ENCODE measurements at regions not wholly inside any gene's neighbourhood (a gene's known extent, or its start where the extent isn't known, plus 50 kb on each side); places are given as distances from the start of the nearest gene placed in this dataset.

DNA sequence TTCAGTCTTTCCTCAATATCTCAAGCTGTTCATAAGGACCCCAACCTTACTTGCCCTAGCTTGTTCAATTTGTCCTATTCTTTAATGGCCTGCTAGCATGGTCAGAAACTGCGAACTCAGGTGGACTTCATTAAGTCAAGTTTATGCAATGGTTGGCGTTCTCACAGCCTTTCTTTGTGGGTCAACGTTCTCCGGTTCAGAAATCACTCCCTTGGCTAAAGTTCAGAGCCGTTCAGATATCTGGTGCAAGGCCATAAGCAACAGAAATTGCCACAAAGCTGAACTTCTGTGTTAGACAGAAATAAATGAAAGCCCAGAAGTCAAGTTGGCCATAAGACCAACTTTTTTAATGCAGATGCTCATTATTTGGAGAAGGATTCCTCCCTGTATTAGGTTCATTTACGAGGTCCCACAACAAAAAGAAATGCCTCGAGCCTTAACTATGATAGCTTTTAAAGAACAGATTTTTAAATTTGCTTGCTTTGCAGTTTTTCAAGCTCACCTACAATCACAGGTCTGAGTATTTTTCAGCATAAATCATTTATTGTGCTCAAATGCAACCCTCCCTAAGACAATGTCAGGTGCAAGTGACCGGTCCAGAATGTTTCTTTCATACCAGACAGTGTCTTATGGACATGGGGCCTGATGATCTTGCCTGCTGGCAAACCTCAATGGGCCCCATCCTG lies 140.2 kb upstream of the COL11A1 start:
- DNase-seq: no peak
- Histone ChIP-seq H3K79me2 (ENCODE audit: control insufficient read depth, insufficient read depth, low read length) (no peaks in the 10 kb centered on the region), H3K4me1 (ENCODE audit: control insufficient read depth in 2 of 2, insufficient read depth in 2 of 2, low read length in 2 of 2) (no peaks in the 10 kb centered on the region), H3K36me3 (replicated peaks in 1 of 2; ENCODE audit: control extremely low read depth in 1 of 2, control insufficient read depth in 1 of 2, extremely low read depth in 1 of 2, insufficient read depth in 2 of 2, low read length in 1 of 2) (no peaks in the 10 kb centered on the region), H3K4me3 (ENCODE audit: control extremely low read depth in 1 of 5, extremely low read depth in 1 of 5, insufficient read depth in 1 of 5, low read depth in 2 of 5, low read length in 4 of 5) (no peak overlapping the region), H3K9me3 (ENCODE audit: control extremely low read depth in 1 of 3, control insufficient read depth in 2 of 3, insufficient read depth in 1 of 3, low read length in 2 of 3) (no peaks in the 10 kb centered on the region), H3K27ac (ENCODE audit: low read length in 2 of 2) (no peak overlapping the region), H3K9ac (ENCODE audit: low read length) (no peak overlapping the region), H2AFZ (ENCODE audit: insufficient read depth, low read depth, low read length, poor library complexity, severe bottlenecking) (no peak overlapping the region), H3K27me3 (replicated peaks in 1 of 4; ENCODE audit: control extremely low read depth in 1 of 4, control insufficient read depth in 3 of 4, insufficient read depth in 4 of 4, low read length in 3 of 4) (no peaks in the 10 kb centered on the region), H3K4me2 (replicated peaks; ENCODE audit: low read depth, low read length, poor library complexity, severe bottlenecking) (no peak overlapping the region), H4K20me1 (ENCODE audit: control insufficient read depth, insufficient read depth, low read length, poor library complexity, severe bottlenecking) (no peaks in the 10 kb centered on the region)
- intact Hi-C loops (cut with micrococcal nuclease): no loop called here
- ChIA-PET POLR2A (no interaction called here), CTCF (no interaction called here)
- ATAC-seq (ENCODE audit: low read depth): no peak
- Mint-ChIP-seq H3K27me3 (no peaks in the 10 kb centered on the region), H3K27ac (no peak overlapping the region), H3K4me3 (no peak overlapping the region), H3K9me3 (ENCODE audit: insufficient read depth) (no peaks in the 10 kb centered on the region), H3K4me1 (no peaks in the 10 kb centered on the region)
- TF ChIP-seq, protein P1, sequence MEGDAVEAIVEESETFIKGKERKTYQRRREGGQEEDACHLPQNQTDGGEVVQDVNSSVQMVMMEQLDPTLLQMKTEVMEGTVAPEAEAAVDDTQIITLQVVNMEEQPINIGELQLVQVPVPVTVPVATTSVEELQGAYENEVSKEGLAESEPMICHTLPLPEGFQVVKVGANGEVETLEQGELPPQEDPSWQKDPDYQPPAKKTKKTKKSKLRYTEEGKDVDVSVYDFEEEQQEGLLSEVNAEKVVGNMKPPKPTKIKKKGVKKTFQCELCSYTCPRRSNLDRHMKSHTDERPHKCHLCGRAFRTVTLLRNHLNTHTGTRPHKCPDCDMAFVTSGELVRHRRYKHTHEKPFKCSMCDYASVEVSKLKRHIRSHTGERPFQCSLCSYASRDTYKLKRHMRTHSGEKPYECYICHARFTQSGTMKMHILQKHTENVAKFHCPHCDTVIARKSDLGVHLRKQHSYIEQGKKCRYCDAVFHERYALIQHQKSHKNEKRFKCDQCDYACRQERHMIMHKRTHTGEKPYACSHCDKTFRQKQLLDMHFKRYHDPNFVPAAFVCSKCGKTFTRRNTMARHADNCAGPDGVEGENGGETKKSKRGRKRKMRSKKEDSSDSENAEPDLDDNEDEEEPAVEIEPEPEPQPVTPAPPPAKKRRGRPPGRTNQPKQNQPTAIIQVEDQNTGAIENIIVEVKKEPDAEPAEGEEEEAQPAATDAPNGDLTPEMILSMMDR (IDR thresholded peaks at IDR 0.05): no peak
- TF ChIP-seq EZH2 (IDR thresholded peaks at IDR 0.05; ENCODE audit: borderline replicate concordance, insufficient read depth, low read depth, low read length, poor library complexity, severe bottlenecking): no peak
- 96% methylated on average over 8 of the region's 8 CpGs for WGBS (ENCODE audit: insufficient coverage)

DNA sequence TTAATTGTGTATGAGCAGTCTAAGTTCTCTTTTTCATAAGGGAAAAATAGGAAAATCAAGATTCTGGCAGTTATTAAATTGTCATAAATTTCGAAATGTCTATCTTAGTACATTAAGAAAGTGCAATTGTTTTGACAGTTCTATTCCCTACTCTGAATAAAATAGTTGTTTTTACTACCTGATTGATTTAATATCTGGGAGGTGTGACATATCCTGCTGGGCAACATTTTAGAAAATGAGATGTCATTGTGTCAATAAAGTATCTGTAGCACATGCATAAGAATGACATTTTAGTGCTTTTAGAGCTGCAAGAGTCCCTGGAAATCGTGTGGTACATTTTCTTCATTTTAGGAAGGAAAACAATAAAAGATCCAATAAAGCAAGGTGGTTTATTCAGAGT lies 139.2 kb upstream of the COL11A1 start:
- Mint-ChIP-seq H3K4me3 (no peak overlapping the region), H3K9me3 (ENCODE audit: insufficient read depth) (no peaks in the 10 kb centered on the region), H3K27ac (no peak overlapping the region), H3K27me3 (no peaks in the 10 kb centered on the region), H3K4me1 (no peaks in the 10 kb centered on the region)
- H3K36me3 ChIP-seq (replicated peaks in 1 of 2; ENCODE audit: control extremely low read depth in 1 of 2, control insufficient read depth in 1 of 2, extremely low read depth in 1 of 2, insufficient read depth in 2 of 2, low read length in 1 of 2): no peaks in the 10 kb centered on the region
- H3K27ac ChIP-seq (ENCODE audit: low read length in 2 of 2): no peak overlapping the region
- H3K9ac ChIP-seq (ENCODE audit: low read length): no peak overlapping the region
- H3K4me1 ChIP-seq (ENCODE audit: control insufficient read depth in 2 of 2, insufficient read depth in 2 of 2, low read length in 2 of 2): no peaks in the 10 kb centered on the region
- TF ChIP-seq, protein P1 (IDR thresholded peaks at IDR 0.05): no peak
- TF ChIP-seq EZH2 (IDR thresholded peaks at IDR 0.05; ENCODE audit: borderline replicate concordance, insufficient read depth, low read depth, low read length, poor library complexity, severe bottlenecking): no peak
- ChIA-PET POLR2A (no interaction called here), CTCF (no interaction called here)
- H4K20me1 ChIP-seq (ENCODE audit: control insufficient read depth, insufficient read depth, low read length, poor library complexity, severe bottlenecking): no peaks in the 10 kb centered on the region
- H3K27me3 ChIP-seq (replicated peaks in 1 of 4; ENCODE audit: control extremely low read depth in 1 of 4, control insufficient read depth in 3 of 4, insufficient read depth in 4 of 4, low read length in 3 of 4): no peaks in the 10 kb centered on the region
- H2AFZ ChIP-seq (ENCODE audit: insufficient read depth, low read depth, low read length, poor library complexity, severe bottlenecking): no peak overlapping the region
- intact Hi-C loops (cut with micrococcal nuclease): no loop called here
- no peak overlapping the region for H3K4me3 ChIP-seq (ENCODE audit: control extremely low read depth in 1 of 5, extremely low read depth in 1 of 5, insufficient read depth in 1 of 5, low read depth in 2 of 5, low read length in 4 of 5)
- no peaks in the 10 kb centered on the region for H3K9me3 ChIP-seq (ENCODE audit: control extremely low read depth in 1 of 3, control insufficient read depth in 2 of 3, insufficient read depth in 1 of 3, low read length in 2 of 3)
- ATAC-seq (ENCODE audit: low read depth) (no peak), DNase-seq (no peak)
- H3K4me2 ChIP-seq (replicated peaks; ENCODE audit: low read depth, low read length, poor library complexity, severe bottlenecking): no peak overlapping the region
- H3K79me2 ChIP-seq (ENCODE audit: control insufficient read depth, insufficient read depth, low read length): no peaks in the 10 kb centered on the region
- WGBS (ENCODE audit: insufficient coverage): no CpG with 5 or more reads among the region's 2 CpGs

All from B cell (primary cell).